Esophagus muscularis mucosa (tissue), 4 donors: ENCODE measurements at regions not wholly inside any gene's neighbourhood (a gene's known extent, or its start where the extent isn't known, plus 50 kb on each side); places are given as distances from the start of the nearest gene placed in this dataset.

Experiments used
- DNase-seq: peaks from one replicate; pipeline ENCODE4 v3.0.0-alpha.2; 2017; ENCODE audit errors: extremely low spot score
- H3K27ac ChIP-seq, 4 donors: fragments of 200-600 bp; sonication (generic); replicated peaks in 1 of 4; 1 replicate in 3 of 4; 2 replicates in 1 of 4; pipeline ENCODE4 v1.5.1; 2016 to 2019; ENCODE audit warnings: mild to moderate bottlenecking in 1 of 4
- H3K27me3 ChIP-seq, 4 donors: fragments of 200-600 bp; sonication (generic); one replicate each; pipeline versions ENCODE4 v1.5.1 to v1.6.0; 2016 to 2019
- H3K36me3 ChIP-seq, 4 donors: fragments of 200-600 bp; sonication (generic); one replicate each; pipeline ENCODE4 v1.5.1; 2016 to 2019
- H3K4me1 ChIP-seq, 4 donors: fragments of 200-600 bp; sonication (generic); one replicate each; pipeline ENCODE4 v1.5.1; 2016 to 2019
- H3K4me3 ChIP-seq, 4 donors: fragments of 200-600 bp; sonication (generic); 1 replicate in 2 of 4; 2 replicates in 2 of 4; pipeline ENCODE4 v1.5.1; 2016 to 2019; ENCODE audit warnings: mild to moderate bottlenecking in 4 of 4, moderate library complexity in 1 of 4
- H3K9me3 ChIP-seq, 4 donors: fragments of 200-600 bp; sonication (generic); 1 replicate in 3 of 4; 2 replicates in 1 of 4; pipeline ENCODE4 v1.5.1; 2016 to 2019
- EP300 ChIP-seq: sonication (generic); formaldehyde crosslinking; IDR thresholded peaks from one replicate; pipeline ENCODE4 v1.6.1; 2017; ENCODE audit warnings: antibody characterized with exemption
- POLR2A ChIP-seq: fragments of 450-650 bp; IDR thresholded peaks from one replicate; pipeline ENCODE4 v1.6.1; 2017; ENCODE audit warnings: antibody characterized with exemption, moderate library complexity, mild to moderate bottlenecking, low read depth
- POLR2AphosphoS5 ChIP-seq, 2 donors: sonication (generic); formaldehyde crosslinking; IDR thresholded peaks; one replicate each; pipeline ENCODE4 v1.6.1; 2017; ENCODE audit warnings: antibody characterized with exemption in 2 of 2
- WGBS: methylation state at CpG from one replicate; pipeline ENCODE4 v1.1.5; 2018; 5-methylcytosine and 5-hydroxymethylcytosine counted together
- intact Hi-C: fragments of 100-400 bp; cut with DNase I; formaldehyde crosslinking; loops from one replicate; pipeline ENCODE4 v1.15.1; 2023
- TF ChIP-seq, protein P1 (sequence below), 3 experiments: fragments of 200-600 bp in 2 of 3; fragments of 450-650 bp in 1 of 3; sonication (generic) in 2 of 3; IDR thresholded peaks; one replicate each; pipeline ENCODE4 v1.5.1; 2017 to 2019; ENCODE audit warnings: antibody characterized with exemption in 3 of 3, mild to moderate bottlenecking in 2 of 3, moderate library complexity in 1 of 3

DNA sequence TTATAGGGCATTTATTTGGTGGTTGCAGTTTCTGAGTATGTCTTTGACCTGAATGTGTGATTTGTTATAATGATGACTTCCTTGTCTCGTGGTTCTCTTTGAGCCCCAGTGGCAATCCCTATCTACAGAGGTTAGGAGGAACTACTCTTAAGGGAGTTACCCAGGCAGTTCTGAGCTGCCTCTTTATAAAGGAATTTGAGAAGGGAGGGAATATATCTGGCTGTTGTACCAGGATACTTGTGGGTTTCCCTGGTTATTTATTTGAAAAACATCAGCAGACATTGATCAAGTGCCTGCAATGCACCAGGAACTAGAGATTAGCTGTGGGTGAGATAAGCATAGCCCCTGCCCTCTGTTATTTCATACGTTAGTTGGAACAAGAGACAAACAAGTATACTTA lies 243.5 kb upstream of the ARHGAP20 start:
- WGBS = 88% methylated on average over 2 of the region's 2 CpGs
- Histone ChIP-seq H3K27me3 (no peaks in the 10 kb centered on the region), H3K4me3 (no peak overlapping the region), H3K9me3 (no peaks in the 10 kb centered on the region), H3K4me1 (peaks cover 0 to 8% (median 0%) of the 10 kb centered on the region in 4 donors), H3K27ac (no peak overlapping the region), H3K36me3 (no peaks in the 10 kb centered on the region)
- TF ChIP-seq, protein P1, sequence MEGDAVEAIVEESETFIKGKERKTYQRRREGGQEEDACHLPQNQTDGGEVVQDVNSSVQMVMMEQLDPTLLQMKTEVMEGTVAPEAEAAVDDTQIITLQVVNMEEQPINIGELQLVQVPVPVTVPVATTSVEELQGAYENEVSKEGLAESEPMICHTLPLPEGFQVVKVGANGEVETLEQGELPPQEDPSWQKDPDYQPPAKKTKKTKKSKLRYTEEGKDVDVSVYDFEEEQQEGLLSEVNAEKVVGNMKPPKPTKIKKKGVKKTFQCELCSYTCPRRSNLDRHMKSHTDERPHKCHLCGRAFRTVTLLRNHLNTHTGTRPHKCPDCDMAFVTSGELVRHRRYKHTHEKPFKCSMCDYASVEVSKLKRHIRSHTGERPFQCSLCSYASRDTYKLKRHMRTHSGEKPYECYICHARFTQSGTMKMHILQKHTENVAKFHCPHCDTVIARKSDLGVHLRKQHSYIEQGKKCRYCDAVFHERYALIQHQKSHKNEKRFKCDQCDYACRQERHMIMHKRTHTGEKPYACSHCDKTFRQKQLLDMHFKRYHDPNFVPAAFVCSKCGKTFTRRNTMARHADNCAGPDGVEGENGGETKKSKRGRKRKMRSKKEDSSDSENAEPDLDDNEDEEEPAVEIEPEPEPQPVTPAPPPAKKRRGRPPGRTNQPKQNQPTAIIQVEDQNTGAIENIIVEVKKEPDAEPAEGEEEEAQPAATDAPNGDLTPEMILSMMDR (IDR thresholded peaks at IDR 0.05) = no peak
- TF ChIP-seq EP300 (no peak), POLR2A (no peak), POLR2AphosphoS5 (IDR thresholded peaks at IDR 0.05) (no peak)
- no peak for DNase-seq
- intact Hi-C loops = no loop called here

DNA sequence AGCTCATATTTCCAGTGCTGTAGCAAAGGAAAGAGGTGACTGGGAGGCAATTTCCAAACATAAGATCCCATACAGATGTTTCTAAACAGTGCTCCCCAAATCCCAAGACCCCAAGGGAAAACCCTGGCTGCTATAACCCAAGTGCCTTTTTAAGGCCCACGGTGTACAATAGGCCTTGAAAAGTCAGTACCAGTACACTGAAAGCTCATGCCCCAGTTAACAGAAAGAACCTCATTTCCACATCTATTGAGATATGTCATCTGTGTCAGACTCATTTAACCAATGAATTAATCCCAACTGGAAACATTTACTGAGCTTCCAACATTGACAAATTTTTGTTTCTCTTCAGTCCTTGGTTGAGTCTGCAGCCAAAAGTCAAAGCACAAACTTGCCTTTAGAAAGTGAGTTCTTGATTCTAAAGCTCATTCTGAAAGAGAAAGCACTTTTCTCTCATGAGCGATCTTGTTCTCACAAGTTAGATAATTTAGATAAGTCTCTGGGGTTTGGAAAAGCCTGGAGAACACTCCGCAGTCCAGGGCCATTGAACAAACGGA lies 239.8 kb upstream of the ARHGAP20 start:
- DNase-seq = no peak
- peak overlapping the region; percentile 20 to 52 (median 40) for H3K27ac ChIP-seq
- TF ChIP-seq EP300 = no peak
- TF ChIP-seq POLR2A = no peak
- no peak for TF ChIP-seq POLR2AphosphoS5 (IDR thresholded peaks at IDR 0.05)
- TF ChIP-seq, protein P1 (IDR thresholded peaks at IDR 0.05) = no peak
- H3K27me3 ChIP-seq = no peaks in the 10 kb centered on the region
- no peak overlapping the region for H3K4me3 ChIP-seq
- H3K9me3 ChIP-seq = no peaks in the 10 kb centered on the region
- 83% methylated on average over 4 of the region's 4 CpGs for WGBS
- no peaks in the 10 kb centered on the region for H3K36me3 ChIP-seq
- intact Hi-C loops = no loop called here
- peaks cover 0 to 8% (median 0%) of the 10 kb centered on the region in 4 donors for H3K4me1 ChIP-seq

DNA sequence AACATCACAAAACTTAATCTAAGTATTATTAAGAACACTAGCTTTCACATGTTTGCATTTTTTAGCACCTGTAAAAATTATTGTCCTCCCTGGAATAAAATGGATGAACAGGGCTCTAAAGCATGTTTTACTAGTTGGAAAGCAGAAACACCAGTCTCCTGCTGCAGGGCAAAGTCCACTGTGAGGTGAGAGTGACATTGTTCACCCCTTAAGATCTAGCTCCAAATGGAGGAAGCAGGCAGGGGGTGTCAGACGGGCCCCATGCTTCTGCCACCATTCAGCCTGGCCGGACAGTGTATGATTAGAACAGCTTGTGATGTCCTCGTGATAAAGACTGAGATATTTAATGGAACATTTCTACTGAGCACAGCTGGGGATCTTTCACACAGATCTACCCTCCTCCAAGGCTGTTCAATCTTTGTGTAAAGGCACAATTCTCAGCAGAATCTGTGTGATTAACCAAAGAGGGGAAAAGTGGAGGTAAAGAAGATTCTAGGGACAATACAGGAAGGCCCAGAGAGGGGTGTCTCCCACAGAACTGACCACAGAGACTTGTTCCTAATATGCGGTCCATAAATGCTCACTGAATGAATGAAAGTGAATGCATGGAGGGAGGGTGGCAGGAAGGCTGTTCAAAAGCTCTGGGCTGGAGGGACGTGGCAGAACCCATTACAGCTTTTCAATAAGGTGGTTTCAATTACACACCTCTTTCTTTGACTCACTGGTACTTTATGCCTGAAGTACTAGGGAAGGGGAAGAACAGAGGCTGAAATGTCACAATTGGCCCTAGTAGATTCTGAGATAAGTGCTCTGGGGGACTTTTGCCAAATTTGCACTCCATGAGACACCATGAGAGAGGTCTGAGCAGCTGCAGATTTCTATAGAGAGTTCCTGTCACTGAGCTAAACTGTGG lies 239.1 kb upstream of the ARHGAP20 start:
- no peak for DNase-seq
- no peaks in the 10 kb centered on the region for H3K9me3 ChIP-seq
- peak overlapping the region; percentile 20 to 52 (median 40) for H3K27ac ChIP-seq
- no peaks in the 10 kb centered on the region for H3K36me3 ChIP-seq
- peaks cover 0 to 8% (median 3%) of the 10 kb centered on the region in 4 donors for H3K4me1 ChIP-seq
- WGBS = 90% methylated on average over 5 of the region's 5 CpGs
- H3K4me3 ChIP-seq = no peak overlapping the region
- H3K27me3 ChIP-seq = no peaks in the 10 kb centered on the region
- intact Hi-C loops = no loop called here
- TF ChIP-seq POLR2A (no peak), EP300 (no peak), POLR2AphosphoS5 (IDR thresholded peaks at IDR 0.05) (no peak)
- TF ChIP-seq, protein P1 (IDR thresholded peaks at IDR 0.05) = no peak

DNA sequence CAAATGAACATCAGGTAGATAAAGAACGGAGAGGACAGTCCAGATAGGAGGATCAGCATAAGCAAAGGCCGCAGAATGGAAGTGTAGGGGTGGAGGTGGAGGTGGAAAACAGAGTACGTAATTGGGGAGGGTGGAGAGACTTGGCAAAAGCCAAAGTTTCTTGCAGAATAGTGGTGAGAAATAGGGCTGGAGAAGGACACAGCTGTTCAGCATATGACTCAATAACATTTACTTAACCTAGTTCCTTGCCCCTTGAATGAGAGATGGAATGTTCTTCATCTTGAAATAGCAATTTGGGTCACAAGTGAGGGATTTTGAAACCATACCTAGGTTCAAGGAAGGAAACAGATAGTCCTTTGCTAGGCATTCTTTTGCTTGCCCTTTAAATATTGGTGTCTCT lies 235.9 kb upstream of the ARHGAP20 start:
- Histone ChIP-seq H3K4me1 (peaks cover 0 to 8% (median 3%) of the 10 kb centered on the region in 4 donors), H3K27ac (peak overlapping the region in 3 of 4 donors; percentile 37 to 64 (median 48)), H3K9me3 (no peaks in the 10 kb centered on the region), H3K4me3 (no peak overlapping the region), H3K36me3 (no peaks in the 10 kb centered on the region), H3K27me3 (no peaks in the 10 kb centered on the region)
- intact Hi-C loops = no loop called here
- TF ChIP-seq POLR2AphosphoS5 (IDR thresholded peaks at IDR 0.05) = peak in 1 of 2 donors; percentile 43
- TF ChIP-seq POLR2A = no peak
- TF ChIP-seq EP300 = no peak
- TF ChIP-seq, protein P1 (IDR thresholded peaks at IDR 0.05) = no peak
- no peak for DNase-seq
- 77% methylated on average over 3 of the region's 3 CpGs for WGBS
